H9 (cell line): ENCODE measurements at regions not wholly inside any gene's neighbourhood (a gene's known extent, or its start where the extent isn't known, plus 50 kb on each side); places are given as distances from the start of the nearest gene placed in this dataset.

Experiments used
- DNase-seq: peaks from one replicate; pipeline ENCODE4 v3.0.0-alpha.2; 2017
- H2AFZ ChIP-seq: one replicate; pipeline ENCODE4 v1.6.1; 2013; ENCODE audit warnings: mild to moderate bottlenecking, low read length, control low read depth, moderate library complexity
- H2AK5ac ChIP-seq: 2 replicates; pipeline ENCODE4 v1.6.1; 2013; ENCODE audit warnings: low read length, control low read depth, mixed read lengths; ENCODE audit not compliant: insufficient read length
- H2BK120ac ChIP-seq: one replicate; pipeline ENCODE4 v1.6.1; 2013; ENCODE audit warnings: low read depth, mild to moderate bottlenecking, low read length, control low read depth, inconsistent platforms; ENCODE audit not compliant: poor library complexity, severe bottlenecking
- H2BK12ac ChIP-seq: 2 replicates; pipeline ENCODE4 v1.6.1; 2013; ENCODE audit warnings: low read length, control low read depth, mixed read lengths, low read depth; ENCODE audit not compliant: insufficient read length
- H2BK15ac ChIP-seq: 2 replicates; pipeline ENCODE4 v1.6.1; 2013; ENCODE audit warnings: low read depth, low read length, control low read depth
- H2BK20ac ChIP-seq: one replicate; pipeline ENCODE4 v1.6.1; 2013; ENCODE audit warnings: low read depth, mild to moderate bottlenecking, low read length, control low read depth, inconsistent platforms; ENCODE audit not compliant: poor library complexity, severe bottlenecking
- H2BK5ac ChIP-seq: 2 replicates; pipeline ENCODE4 v1.6.1; 2013; ENCODE audit warnings: low read length, control low read depth, mixed read lengths; ENCODE audit not compliant: insufficient read length
- H3K14ac ChIP-seq: 2 replicates; pipeline ENCODE4 v1.6.1; 2013; ENCODE audit warnings: low read length, control low read depth; ENCODE audit not compliant: insufficient read depth
- H3K18ac ChIP-seq: 2 replicates; pipeline ENCODE4 v1.6.1; 2013; ENCODE audit warnings: low read depth, mild to moderate bottlenecking, mixed read lengths, low read length, control low read depth; ENCODE audit not compliant: insufficient read length
- H3K23ac ChIP-seq: 2 replicates; pipeline ENCODE4 v1.6.1; 2013; ENCODE audit warnings: low read length, control low read depth, mixed read lengths, low read depth; ENCODE audit not compliant: insufficient read length
- H3K23me2 ChIP-seq: 2 replicates; pipeline ENCODE4 v1.6.1; 2013; ENCODE audit warnings: low read depth, mild to moderate bottlenecking, mixed read lengths, low read length, control low read depth; ENCODE audit not compliant: insufficient read length, poor library complexity, severe bottlenecking
- H3K27ac ChIP-seq: 2 replicates; pipeline ENCODE4 v1.5.1; 2013; ENCODE audit warnings: low read length, control low read depth, mixed read lengths, low read depth; ENCODE audit not compliant: insufficient read length
- H3K27me3 ChIP-seq: 2 replicates; pipeline ENCODE4 v1.6.1; 2013; ENCODE audit warnings: low read length, control low read depth, inconsistent platforms; ENCODE audit not compliant: insufficient read depth
- H3K4ac ChIP-seq: 2 replicates; pipeline ENCODE4 v1.6.1; 2013; ENCODE audit warnings: low read depth, mild to moderate bottlenecking, control low read depth, inconsistent platforms, low read length, moderate library complexity
- H3K4me1 ChIP-seq: 2 replicates; pipeline ENCODE4 v1.6.1; 2013; ENCODE audit warnings: low read length, control low read depth, inconsistent platforms; ENCODE audit not compliant: insufficient read depth
- H3K4me2 ChIP-seq: 2 replicates; pipeline ENCODE4 v1.6.1; 2013; ENCODE audit warnings: low read length, control low read depth, mixed read lengths; ENCODE audit not compliant: insufficient read length, insufficient read depth
- H3K56ac ChIP-seq: 2 replicates; pipeline ENCODE4 v1.6.1; 2013; ENCODE audit warnings: low read depth, mild to moderate bottlenecking, mixed read lengths, low read length, control low read depth; ENCODE audit not compliant: insufficient read length
- H3K79me1 ChIP-seq: 2 replicates; pipeline ENCODE4 v1.6.1; 2013; ENCODE audit warnings: low read depth, mild to moderate bottlenecking, moderate library complexity, low read length, control low read depth, inconsistent platforms; ENCODE audit not compliant: insufficient read depth, poor library complexity, severe bottlenecking
- H3K79me2 ChIP-seq: 2 replicates; pipeline ENCODE4 v1.6.1; 2013; ENCODE audit warnings: low read length, control low read depth, inconsistent platforms; ENCODE audit not compliant: insufficient read depth
- H3K9ac ChIP-seq: 2 replicates; pipeline ENCODE4 v1.6.1; 2013; ENCODE audit warnings: low read length, control low read depth, mixed read lengths; ENCODE audit not compliant: insufficient read length; ENCODE audit errors: extremely low read depth
- H3K9me3 ChIP-seq: one replicate; pipeline ENCODE4 v1.6.1; 2013; ENCODE audit warnings: low read depth, low read length, inconsistent platforms; ENCODE audit not compliant: control insufficient read depth
- H3T11ph ChIP-seq: one replicate; pipeline ENCODE4 v1.6.1; 2013; ENCODE audit warnings: mild to moderate bottlenecking, low read length, control low read depth, inconsistent platforms
- H4K20me1 ChIP-seq: one replicate; pipeline ENCODE4 v1.6.1; 2013; ENCODE audit not compliant: control insufficient read depth, insufficient read length, insufficient read depth
- H4K5ac ChIP-seq: 2 replicates; pipeline ENCODE4 v1.6.1; 2013; ENCODE audit warnings: low read depth, mild to moderate bottlenecking, mixed read lengths, low read length, control low read depth; ENCODE audit not compliant: insufficient read length
- H4K8ac ChIP-seq: replicated peaks from 2 replicates; pipeline ENCODE4 v1.6.1; 2013; ENCODE audit warnings: low read length, control low read depth, mixed read lengths, low read depth; ENCODE audit not compliant: insufficient read length
- H4K91ac ChIP-seq: 2 replicates; pipeline ENCODE4 v1.6.1; 2013; ENCODE audit warnings: low read depth, mild to moderate bottlenecking, moderate library complexity, mixed read lengths, low read length, control low read depth; ENCODE audit not compliant: insufficient read length
- H3K27ac Mint-ChIP-seq, 3 experiments: 2 replicates in 2 of 3; 3 replicates in 1 of 3; pipeline ENCODE4 v1.8.0; 2020 to 2021; ENCODE audit warnings: mixed read lengths in 3 of 3, mild to moderate bottlenecking in 1 of 3, moderate library complexity in 1 of 3
- H3K27me3 Mint-ChIP-seq: 2 replicates; pipeline ENCODE4 v1.8.0; 2021; ENCODE audit warnings: low read depth, mild to moderate bottlenecking, moderate library complexity, mixed read lengths
- H3K36me3 Mint-ChIP-seq, 3 experiments: 2 replicates in 2 of 3; 3 replicates in 1 of 3; pipeline ENCODE4 v1.8.0; 2020 to 2021; ENCODE audit warnings: low read depth in 3 of 3, mixed read lengths in 3 of 3; ENCODE audit not compliant: insufficient read depth in 1 of 3
- H3K4me1 Mint-ChIP-seq, 2 experiments: 2 replicates each; pipeline ENCODE4 v1.8.0; 2020; ENCODE audit warnings: mixed read lengths in 2 of 2
- H3K4me3 Mint-ChIP-seq, 2 experiments: 2 replicates in 1 of 2; 3 replicates in 1 of 2; pipeline ENCODE4 v1.8.0; 2020 to 2021; ENCODE audit warnings: mild to moderate bottlenecking in 2 of 2, mixed read lengths in 2 of 2, moderate library complexity in 1 of 2
- H3K9me3 Mint-ChIP-seq, 2 experiments: 2 replicates in 1 of 2; 3 replicates in 1 of 2; pipeline ENCODE4 v1.8.0; 2020; ENCODE audit warnings: mild to moderate bottlenecking in 2 of 2, mixed read lengths in 2 of 2, moderate library complexity in 1 of 2
- WGBS: extraction: QIAGEN DNeasy Blood & Tissue Kit; methylation state at CpG from one replicate; pipeline ENCODE4 v1.1.7; 2013; ENCODE audit warnings: missing lambda C conversion rate, low lambda C conversion rate, mixed read lengths; ENCODE audit not compliant: insufficient read length; ENCODE audit errors: extremely low coverage; 5-methylcytosine and 5-hydroxymethylcytosine counted together
- TF ChIP-seq, protein P1 (sequence below): fragments of 200-600 bp; sonication (generic); conservative IDR thresholded peaks from 3 replicates; pipeline ENCODE4 v1.8.0; 2021; ENCODE audit warnings: antibody characterized with exemption, mild to moderate bottlenecking

GRCh38 chr1:29519108-29519787, 282.9 kb downstream of the PTPRU start:
- H3K23ac ChIP-seq, result no peak overlapping the region
- H3K27me3 Mint-ChIP-seq, result peaks cover 11% of the 10 kb centered on the region
- H3K4ac ChIP-seq, result no peak overlapping the region
- WGBS, result no CpG with 5 or more reads among the region's 9 CpGs
- no peaks in the 10 kb centered on the region for H3K79me1 ChIP-seq
- no peak overlapping the region for H3K14ac ChIP-seq
- no peak overlapping the region for H2BK120ac ChIP-seq
- H2BK12ac ChIP-seq, result no peak overlapping the region
- H3K18ac ChIP-seq, result no peak overlapping the region
- H3K9ac ChIP-seq, result no peak overlapping the region
- no peaks in the 10 kb centered on the region for H3K36me3 Mint-ChIP-seq
- no peak overlapping the region for H2AK5ac ChIP-seq
- H4K8ac ChIP-seq, result no peak overlapping the region
- no peaks in the 10 kb centered on the region for H3K27me3 ChIP-seq
- H4K91ac ChIP-seq, result no peak overlapping the region
- no peaks in the 10 kb centered on the region for H3K79me2 ChIP-seq
- no peak overlapping the region for H2BK20ac ChIP-seq
- H3K4me1 ChIP-seq, result no peaks in the 10 kb centered on the region
- no peaks in the 10 kb centered on the region for H3K9me3 ChIP-seq
- H2AFZ ChIP-seq, result no peak overlapping the region
- H3K4me2 ChIP-seq, result no peak overlapping the region
- no peak overlapping the region for H4K5ac ChIP-seq
- H3K27ac ChIP-seq, result no peak overlapping the region
- TF ChIP-seq, protein P1, sequence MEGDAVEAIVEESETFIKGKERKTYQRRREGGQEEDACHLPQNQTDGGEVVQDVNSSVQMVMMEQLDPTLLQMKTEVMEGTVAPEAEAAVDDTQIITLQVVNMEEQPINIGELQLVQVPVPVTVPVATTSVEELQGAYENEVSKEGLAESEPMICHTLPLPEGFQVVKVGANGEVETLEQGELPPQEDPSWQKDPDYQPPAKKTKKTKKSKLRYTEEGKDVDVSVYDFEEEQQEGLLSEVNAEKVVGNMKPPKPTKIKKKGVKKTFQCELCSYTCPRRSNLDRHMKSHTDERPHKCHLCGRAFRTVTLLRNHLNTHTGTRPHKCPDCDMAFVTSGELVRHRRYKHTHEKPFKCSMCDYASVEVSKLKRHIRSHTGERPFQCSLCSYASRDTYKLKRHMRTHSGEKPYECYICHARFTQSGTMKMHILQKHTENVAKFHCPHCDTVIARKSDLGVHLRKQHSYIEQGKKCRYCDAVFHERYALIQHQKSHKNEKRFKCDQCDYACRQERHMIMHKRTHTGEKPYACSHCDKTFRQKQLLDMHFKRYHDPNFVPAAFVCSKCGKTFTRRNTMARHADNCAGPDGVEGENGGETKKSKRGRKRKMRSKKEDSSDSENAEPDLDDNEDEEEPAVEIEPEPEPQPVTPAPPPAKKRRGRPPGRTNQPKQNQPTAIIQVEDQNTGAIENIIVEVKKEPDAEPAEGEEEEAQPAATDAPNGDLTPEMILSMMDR, result no peak
- H2BK15ac ChIP-seq, result no peak overlapping the region
- H4K20me1 ChIP-seq, result no peaks in the 10 kb centered on the region
- no peak overlapping the region for H3K27ac Mint-ChIP-seq
- peaks cover 20 to 46% of the 10 kb centered on the region in 2 experiments for H3K4me1 Mint-ChIP-seq
- H3K23me2 ChIP-seq, result no peaks in the 10 kb centered on the region
- no peak overlapping the region for H3T11ph ChIP-seq
- no peaks in the 10 kb centered on the region for H3K9me3 Mint-ChIP-seq
- H2BK5ac ChIP-seq, result no peak overlapping the region
- DNase-seq, result peak; percentile 19
- H3K56ac ChIP-seq, result no peak overlapping the region
- H3K4me3 Mint-ChIP-seq, result no peak overlapping the region
